Smooth muscle cell (in vitro differentiated cells): ENCODE measurements at regions not wholly inside any gene's neighbourhood (a gene's known extent, or its start where the extent isn't known, plus 50 kb on each side); places are given as distances from the start of the nearest gene placed in this dataset.

Experiments used
- DNase-seq: peaks from one replicate; lab custom pipeline; 2025; ENCODE audit not compliant: unreplicated experiment; lab: John Stamatoyannopoulos, UW
- H2AFZ ChIP-seq: fragments of 200-600 bp; sonication (generic); 2 replicates; pipeline ENCODE4 v1.6.0; 2016; ENCODE audit warnings: antibody characterized with exemption, low read depth, mild to moderate bottlenecking
- H3F3A ChIP-seq: fragments of 200-600 bp; sonication (generic); 2 replicates; pipeline ENCODE4 v1.6.0; 2017; ENCODE audit warnings: antibody characterized with exemption, low read depth
- H3K27ac ChIP-seq: fragments of 200-600 bp; sonication (generic); 2 replicates; pipeline ENCODE4 v1.5.1; 2016; ENCODE audit warnings: low read depth, mild to moderate bottlenecking
- H3K27me3 ChIP-seq: fragments of 200-600 bp; sonication (generic); 2 replicates; pipeline ENCODE4 v1.6.1; 2016; ENCODE audit warnings: low read depth, mild to moderate bottlenecking
- H3K36me3 ChIP-seq: fragments of 200-600 bp; sonication (generic); 2 replicates; pipeline ENCODE4 v1.5.1; 2016; ENCODE audit warnings: low read depth
- H3K4me1 ChIP-seq: fragments of 200-600 bp; sonication (generic); 2 replicates; pipeline ENCODE4 v1.5.1; 2016; ENCODE audit warnings: low read depth
- H3K4me2 ChIP-seq: fragments of 200-600 bp; sonication (generic); 2 replicates; pipeline ENCODE4 v1.6.0; 2016; ENCODE audit warnings: mild to moderate bottlenecking
- H3K4me3 ChIP-seq: fragments of 200-600 bp; sonication (generic); 2 replicates; pipeline ENCODE4 v1.5.1; 2016; ENCODE audit warnings: mild to moderate bottlenecking
- H3K79me2 ChIP-seq: fragments of 200-600 bp; sonication (generic); 2 replicates; pipeline ENCODE4 v1.6.0; 2016; ENCODE audit warnings: low read depth, mild to moderate bottlenecking
- H3K9ac ChIP-seq: fragments of 200-600 bp; sonication (generic); 2 replicates; pipeline ENCODE4 v1.6.0; 2016; ENCODE audit warnings: low read depth
- H3K9me3 ChIP-seq: fragments of 200-600 bp; sonication (generic); replicated peaks from 2 replicates; pipeline ENCODE4 v1.5.1; 2016; ENCODE audit warnings: low read depth
- H4K20me1 ChIP-seq: fragments of 200-600 bp; sonication (generic); 2 replicates; pipeline ENCODE4 v1.6.0; 2016; ENCODE audit warnings: low read depth
- CTCF ChIP-seq: fragments of 200-600 bp; sonication (generic); IDR thresholded peaks from 2 replicates; pipeline ENCODE4 v1.5.1; 2017; ENCODE audit warnings: borderline replicate concordance, mild to moderate bottlenecking, antibody characterized with exemption; ENCODE audit not compliant: insufficient read depth, poor library complexity, severe bottlenecking
- WGBS: methylation state at CpG from one replicate; pipeline ENCODE4 v1.1.7; 2016; ENCODE audit warnings: low lambda C conversion rate; 5-methylcytosine and 5-hydroxymethylcytosine counted together

- WGBS, result 57% methylated on average over 5 of the region's 5 CpGs
- H3K27ac ChIP-seq, result peak overlapping the region; percentile 81
- no peak for DNase-seq
These were observed 185.7 kb upstream of the HS3ST1 start for GRCh38 chr4:11614426-11614825.

GRCh38 chr4:11611868-11612267 is 183.2 kb upstream of the HS3ST1 start:
- TF ChIP-seq CTCF, result no peak
- no peaks in the 10 kb centered on the region for H3K27me3 ChIP-seq

More at GRCh38 chr4:11614426-11614825, 185.7 kb upstream of the HS3ST1 start:
- Histone ChIP-seq H3K36me3 (no peaks in the 10 kb centered on the region), H3F3A (no peaks in the 10 kb centered on the region), H3K79me2 (no peaks in the 10 kb centered on the region), H4K20me1 (no peaks in the 10 kb centered on the region), H3K4me3 (no peak overlapping the region), H3K4me2 (peak overlapping the region; percentile 4), H3K9ac (no peak overlapping the region), H3K27me3 (no peaks in the 10 kb centered on the region), H3K9me3 (no peaks in the 10 kb centered on the region), H2AFZ (peak overlapping the region; percentile 40), H3K4me1 (no peaks in the 10 kb centered on the region)
- no peak for TF ChIP-seq CTCF

GRCh38 chr4:11609751-11610150 is 181.1 kb upstream of the HS3ST1 start:
- Histone ChIP-seq H3K27me3 (no peaks in the 10 kb centered on the region), H3K79me2 (no peaks in the 10 kb centered on the region), H3K4me3 (no peak overlapping the region), H3K9ac (no peak overlapping the region), H3F3A (no peaks in the 10 kb centered on the region), H3K4me1 (no peaks in the 10 kb centered on the region), H3K4me2 (no peak overlapping the region), H2AFZ (no peak overlapping the region), H3K27ac (no peak overlapping the region), H3K36me3 (no peaks in the 10 kb centered on the region), H3K9me3 (no peaks in the 10 kb centered on the region), H4K20me1 (no peaks in the 10 kb centered on the region)
- no peak for DNase-seq
- TF ChIP-seq CTCF, result no peak
- 81% methylated on average over 2 of the region's 2 CpGs for WGBS

More at GRCh38 chr4:11611868-11612267, 183.2 kb upstream of the HS3ST1 start:
- no peaks in the 10 kb centered on the region for H4K20me1 ChIP-seq
- H3K36me3 ChIP-seq, result no peaks in the 10 kb centered on the region
- H2AFZ ChIP-seq, result no peak overlapping the region
- H3F3A ChIP-seq, result no peaks in the 10 kb centered on the region
- H3K9me3 ChIP-seq, result no peaks in the 10 kb centered on the region
- no peaks in the 10 kb centered on the region for H3K79me2 ChIP-seq
- DNase-seq, result no peak
- H3K9ac ChIP-seq, result no peak overlapping the region
- no peak overlapping the region for H3K4me2 ChIP-seq
- no peak overlapping the region for H3K27ac ChIP-seq
- no peaks in the 10 kb centered on the region for H3K4me1 ChIP-seq
- no peak overlapping the region for H3K4me3 ChIP-seq

- Histone ChIP-seq H4K20me1 (no peaks in the 10 kb centered on the region), H3K9me3 (no peaks in the 10 kb centered on the region), H3F3A (no peaks in the 10 kb centered on the region), H3K9ac (no peak overlapping the region), H3K27me3 (no peaks in the 10 kb centered on the region), H3K36me3 (no peaks in the 10 kb centered on the region), H3K4me3 (no peak overlapping the region), H3K79me2 (no peaks in the 10 kb centered on the region), H3K4me2 (no peak overlapping the region), H3K27ac (no peak overlapping the region), H3K4me1 (no peaks in the 10 kb centered on the region), H2AFZ (no peak overlapping the region)
- TF ChIP-seq CTCF, result no peak
- DNase-seq, result no peak
These were observed 180.3 kb upstream of the HS3ST1 start for GRCh38 chr4:11608992-11609391.
